ENCODE measurements at regions not wholly inside any gene's neighbourhood (a gene's known extent, or its start where the extent isn't known, plus 50 kb on each side); places are given as distances from the start of the nearest gene placed in this dataset.

- H3K36me3 ChIP-seq: no peaks in the 10 kb centered on the region
- TF ChIP-seq, protein P1, sequence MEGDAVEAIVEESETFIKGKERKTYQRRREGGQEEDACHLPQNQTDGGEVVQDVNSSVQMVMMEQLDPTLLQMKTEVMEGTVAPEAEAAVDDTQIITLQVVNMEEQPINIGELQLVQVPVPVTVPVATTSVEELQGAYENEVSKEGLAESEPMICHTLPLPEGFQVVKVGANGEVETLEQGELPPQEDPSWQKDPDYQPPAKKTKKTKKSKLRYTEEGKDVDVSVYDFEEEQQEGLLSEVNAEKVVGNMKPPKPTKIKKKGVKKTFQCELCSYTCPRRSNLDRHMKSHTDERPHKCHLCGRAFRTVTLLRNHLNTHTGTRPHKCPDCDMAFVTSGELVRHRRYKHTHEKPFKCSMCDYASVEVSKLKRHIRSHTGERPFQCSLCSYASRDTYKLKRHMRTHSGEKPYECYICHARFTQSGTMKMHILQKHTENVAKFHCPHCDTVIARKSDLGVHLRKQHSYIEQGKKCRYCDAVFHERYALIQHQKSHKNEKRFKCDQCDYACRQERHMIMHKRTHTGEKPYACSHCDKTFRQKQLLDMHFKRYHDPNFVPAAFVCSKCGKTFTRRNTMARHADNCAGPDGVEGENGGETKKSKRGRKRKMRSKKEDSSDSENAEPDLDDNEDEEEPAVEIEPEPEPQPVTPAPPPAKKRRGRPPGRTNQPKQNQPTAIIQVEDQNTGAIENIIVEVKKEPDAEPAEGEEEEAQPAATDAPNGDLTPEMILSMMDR (IDR thresholded peaks at IDR 0.05): no peak
- TF ChIP-seq EP300 (IDR thresholded peaks at IDR 0.05) (no peak), POLR2AphosphoS5 (IDR thresholded peaks at IDR 0.05) (no peak)
- no peak overlapping the region for H3K27ac ChIP-seq
- ATAC-seq: no peak
- H3K9me3 ChIP-seq: no peaks in the 10 kb centered on the region
- no peaks in the 10 kb centered on the region for H3K4me1 ChIP-seq
- no peaks in the 10 kb centered on the region for H3K27me3 ChIP-seq
- 76 to 88% methylated on average over 4 of the region's 4 CpGs for WGBS, 2 donors (ENCODE audit: low coverage in 1 of 2)
- H3K4me3 ChIP-seq: no peak overlapping the region
Observed at GRCh38 chr18:29753379-29753778, 1289.2 kb downstream of the DSC3 start.

- Histone ChIP-seq H3K36me3 (no peaks in the 10 kb centered on the region), H3K9me3 (no peaks in the 10 kb centered on the region), H3K4me1 (no peaks in the 10 kb centered on the region), H3K4me3 (no peak overlapping the region), H3K27ac (no peak overlapping the region), H3K27me3 (no peaks in the 10 kb centered on the region)
- TF ChIP-seq POLR2AphosphoS5 (IDR thresholded peaks at IDR 0.05): no peak
- TF ChIP-seq, protein P1 (IDR thresholded peaks at IDR 0.05): no peak
- no peak for TF ChIP-seq EP300 (IDR thresholded peaks at IDR 0.05)
- TF ChIP-seq POLR2A (IDR thresholded peaks at IDR 0.05): no peak
- ATAC-seq: no peak
- 88 to 91% methylated on average over 1 of the region's 1 CpG for WGBS, 2 donors (ENCODE audit: low coverage in 1 of 2)
Observed at GRCh38 chr18:29749704-29750103, 1292.8 kb downstream of the DSC3 start.

DNA sequence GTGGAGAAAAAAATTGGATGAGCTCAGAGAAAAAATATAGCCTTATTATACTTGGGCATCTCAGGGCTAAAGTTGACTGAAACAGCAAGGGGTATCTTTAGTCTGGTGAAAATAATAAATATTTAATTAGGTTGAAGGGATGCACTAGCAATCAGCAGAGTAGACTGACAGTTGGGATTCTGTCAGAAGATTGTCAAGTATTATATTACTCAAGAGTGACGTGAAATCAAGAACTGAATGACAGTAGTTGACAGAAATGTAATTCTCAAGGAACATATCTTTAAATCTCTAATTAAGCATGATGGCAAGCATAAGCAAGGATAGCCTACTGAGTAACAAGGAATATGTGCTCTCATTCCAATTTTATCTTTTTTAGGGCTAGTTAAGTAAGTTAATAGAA, 1301.1 kb downstream of the DSC3 start:
- Histone ChIP-seq H3K36me3 (no peaks in the 10 kb centered on the region), H3K4me3 (no peak overlapping the region), H3K27me3 (no peaks in the 10 kb centered on the region), H3K9me3 (no peaks in the 10 kb centered on the region), H3K4me1 (no peaks in the 10 kb centered on the region), H3K27ac (no peak overlapping the region)
- 78 to 80% methylated on average over 1 of the region's 1 CpG for whole genome bisulfite sequencing, 2 donors (ENCODE audit: low coverage in 1 of 2)
- ATAC-seq: no peak
- TF ChIP-seq, protein P1 (IDR thresholded peaks at IDR 0.05): no peak
- TF ChIP-seq POLR2A (IDR thresholded peaks at IDR 0.05): no peak
- TF ChIP-seq EP300 (IDR thresholded peaks at IDR 0.05): no peak

GRCh38 chr18:29737620-29738019, 1304.9 kb downstream of the DSC3 start:
- Histone ChIP-seq H3K4me1 (no peaks in the 10 kb centered on the region), H3K27me3 (no peaks in the 10 kb centered on the region), H3K9me3 (no peaks in the 10 kb centered on the region), H3K4me3 (no peak overlapping the region), H3K36me3 (no peaks in the 10 kb centered on the region), H3K27ac (no peak overlapping the region)
- 73% methylated on average over 2 of the region's 4 CpGs; no CpG with 5 or more reads in 1 of the 2 donors for WGBS, 2 donors (ENCODE audit: low coverage in 1 of 2)
- ATAC-seq: no peak
- no peak for TF ChIP-seq EP300 (IDR thresholded peaks at IDR 0.05)
- no peak for TF ChIP-seq POLR2A (IDR thresholded peaks at IDR 0.05)
- TF ChIP-seq POLR2AphosphoS5 (IDR thresholded peaks at IDR 0.05): no peak
- TF ChIP-seq, protein P1 (IDR thresholded peaks at IDR 0.05): no peak

- Histone ChIP-seq H3K4me3 (no peak overlapping the region), H3K9me3 (no peaks in the 10 kb centered on the region), H3K4me1 (no peaks in the 10 kb centered on the region), H3K27me3 (no peaks in the 10 kb centered on the region), H3K36me3 (no peaks in the 10 kb centered on the region), H3K27ac (no peak overlapping the region)
- no CpG with 5 or more reads among the region's 3 CpGs for WGBS, 2 donors (ENCODE audit: low coverage in 1 of 2)
- no peak for ATAC-seq
- TF ChIP-seq EP300 (IDR thresholded peaks at IDR 0.05) (no peak), POLR2A (IDR thresholded peaks at IDR 0.05) (no peak), POLR2AphosphoS5 (IDR thresholded peaks at IDR 0.05) (no peak)
- TF ChIP-seq, protein P1 (IDR thresholded peaks at IDR 0.05): no peak
Observed at GRCh38 chr18:29737190-29737589, 1305.4 kb downstream of the DSC3 start.
